RWPE2 (cell line): ENCODE measurements at regions not wholly inside any gene's neighbourhood (a gene's known extent, or its start where the extent isn't known, plus 50 kb on each side); places are given as distances from the start of the nearest gene placed in this dataset.
A peak's percentile ranks its signal among the peaks of the same experiment; 100 is the strongest.
"Not testable (repeated sequence)": the region's sequence is repeated elsewhere in the genome, so short reads cannot be mapped to it uniquely, and the experiment has no call there.

Experiments used
- ATAC-seq: fragments of 200-7000 bp; cut with Tn5 transposase; 3 replicates; pipeline ENCODE4 v1.9.1; 2021; ENCODE audit warnings: low read depth
- DNase-seq: peaks from one replicate; pipeline ENCODE4 v3.0.0-alpha.2; 2020; ENCODE audit warnings: low spot score
- H3K27ac ChIP-seq: fragments of 450-650 bp; 2 replicates; pipeline ENCODE4 v1.5.1; 2017; ENCODE audit warnings: mild to moderate bottlenecking; ENCODE audit not compliant: poor library complexity, severe bottlenecking
- H3K27me3 ChIP-seq: fragments of 250-450 bp; sonication (Bioruptor Pico); 2 replicates; pipeline ENCODE4 v1.5.1; 2021; ENCODE audit warnings: mild to moderate bottlenecking, moderate library complexity; ENCODE audit not compliant: insufficient read depth, poor library complexity, severe bottlenecking
- H3K36me3 ChIP-seq: fragments of 250-450 bp; sonication (Bioruptor Pico); 2 replicates; pipeline ENCODE4 v1.5.1; 2020; ENCODE audit warnings: low read depth, mild to moderate bottlenecking, moderate library complexity
- H3K4me1 ChIP-seq: fragments of 250-450 bp; sonication (Bioruptor Pico); 2 replicates; pipeline ENCODE4 v1.5.1; 2021; ENCODE audit warnings: mild to moderate bottlenecking, moderate library complexity; ENCODE audit not compliant: insufficient read depth, poor library complexity, severe bottlenecking
- H3K4me3 ChIP-seq: fragments of 250-450 bp; sonication (Bioruptor Pico); 2 replicates; pipeline ENCODE4 v1.5.1; 2021; ENCODE audit warnings: mild to moderate bottlenecking, moderate library complexity; ENCODE audit not compliant: severe bottlenecking
- H3K9me3 ChIP-seq: fragments of 250-450 bp; sonication (Bioruptor Pico); 2 replicates; pipeline ENCODE4 v1.5.1; 2021; ENCODE audit warnings: mild to moderate bottlenecking, moderate library complexity; ENCODE audit not compliant: severe bottlenecking

- not testable (repeated sequence) for H3K36me3 ChIP-seq, ATAC-seq, H3K27me3 ChIP-seq, H3K4me3 ChIP-seq, H3K4me1 ChIP-seq, DNase-seq, H3K9me3 ChIP-seq, H3K27ac ChIP-seq
Observed at GRCh38 chr4:189697675-189698245, 242.9 kb upstream of the FRG1 start.

GRCh38 chr4:189703000-189703399 lies 237.7 kb upstream of the FRG1 start:
- DNase-seq, H3K4me3 ChIP-seq, H3K27me3 ChIP-seq, H3K9me3 ChIP-seq, ATAC-seq, H3K27ac ChIP-seq, H3K4me1 ChIP-seq, H3K36me3 ChIP-seq: not testable (repeated sequence)

GRCh38 chr4:189706821-189707220 lies 233.9 kb upstream of the FRG1 start:
- not testable (repeated sequence) for H3K36me3 ChIP-seq, H3K27ac ChIP-seq, H3K4me1 ChIP-seq, ATAC-seq, DNase-seq, H3K9me3 ChIP-seq, H3K27me3 ChIP-seq, H3K4me3 ChIP-seq

GRCh38 chr4:189707227-189707626 lies 233.4 kb upstream of the FRG1 start:
- H3K36me3 ChIP-seq, H3K4me3 ChIP-seq, H3K27ac ChIP-seq, DNase-seq, ATAC-seq, H3K27me3 ChIP-seq, H3K4me1 ChIP-seq, H3K9me3 ChIP-seq: not testable (repeated sequence)

GRCh38 chr4:189711956-189712355 lies 228.7 kb upstream of the FRG1 start:
- H3K4me3 ChIP-seq, H3K27ac ChIP-seq, H3K36me3 ChIP-seq, H3K9me3 ChIP-seq, H3K4me1 ChIP-seq, H3K27me3 ChIP-seq, DNase-seq, ATAC-seq: not testable (repeated sequence)

GRCh38 chr4:189721016-189721993 lies 219.4 kb upstream of the FRG1 start:
- not testable (repeated sequence) for H3K4me1 ChIP-seq, H3K9me3 ChIP-seq, H3K36me3 ChIP-seq, H3K27me3 ChIP-seq, DNase-seq, H3K27ac ChIP-seq
- H3K4me3 ChIP-seq, result peak overlapping the region; percentile 28
- ATAC-seq, result peak; percentile 13; the same call in 2 of the 3 replicates

GRCh38 chr4:189722324-189723003 lies 218.2 kb upstream of the FRG1 start:
- DNase-seq, result peak; percentile 91
- H3K27ac ChIP-seq, H3K27me3 ChIP-seq, H3K4me1 ChIP-seq, H3K36me3 ChIP-seq, H3K9me3 ChIP-seq: not testable (repeated sequence)
- H3K4me3 ChIP-seq, result peak overlapping the region; percentile 18
- ATAC-seq, result peak; percentile 82

- not testable (repeated sequence) for H3K4me1 ChIP-seq, H3K27me3 ChIP-seq, H3K36me3 ChIP-seq, H3K27ac ChIP-seq, ATAC-seq, H3K9me3 ChIP-seq, H3K4me3 ChIP-seq, DNase-seq
Observed at GRCh38 chr4:189727982-189728638, 212.6 kb upstream of the FRG1 start.

- not testable (repeated sequence) for DNase-seq, H3K4me1 ChIP-seq, H3K27ac ChIP-seq, H3K9me3 ChIP-seq, H3K36me3 ChIP-seq, ATAC-seq, H3K27me3 ChIP-seq, H3K4me3 ChIP-seq
Observed at GRCh38 chr4:189731989-189732388, 208.7 kb upstream of the FRG1 start.

GRCh38 chr4:189733507-189733906 lies 207.2 kb upstream of the FRG1 start:
- not testable (repeated sequence) for H3K27ac ChIP-seq, H3K36me3 ChIP-seq, H3K9me3 ChIP-seq, DNase-seq, ATAC-seq, H3K4me3 ChIP-seq, H3K27me3 ChIP-seq, H3K4me1 ChIP-seq
